ENCODE measurements at regions not wholly inside any gene's neighbourhood (a gene's known extent, or its start where the extent isn't known, plus 50 kb on each side); places are given as distances from the start of the nearest gene placed in this dataset.
"Not testable (repeated sequence)": the region's sequence is repeated elsewhere in the genome, so short reads cannot be mapped to it uniquely, and the experiment has no call there.

GRCh38 chr20:11976966-11977365 is 59.3 kb downstream of the BTBD3 start:
- no peak for DNase-seq

- no peak for DNase-seq
Observed at GRCh38 chr20:11978496-11978895, 60.8 kb downstream of the BTBD3 start.

DNA sequence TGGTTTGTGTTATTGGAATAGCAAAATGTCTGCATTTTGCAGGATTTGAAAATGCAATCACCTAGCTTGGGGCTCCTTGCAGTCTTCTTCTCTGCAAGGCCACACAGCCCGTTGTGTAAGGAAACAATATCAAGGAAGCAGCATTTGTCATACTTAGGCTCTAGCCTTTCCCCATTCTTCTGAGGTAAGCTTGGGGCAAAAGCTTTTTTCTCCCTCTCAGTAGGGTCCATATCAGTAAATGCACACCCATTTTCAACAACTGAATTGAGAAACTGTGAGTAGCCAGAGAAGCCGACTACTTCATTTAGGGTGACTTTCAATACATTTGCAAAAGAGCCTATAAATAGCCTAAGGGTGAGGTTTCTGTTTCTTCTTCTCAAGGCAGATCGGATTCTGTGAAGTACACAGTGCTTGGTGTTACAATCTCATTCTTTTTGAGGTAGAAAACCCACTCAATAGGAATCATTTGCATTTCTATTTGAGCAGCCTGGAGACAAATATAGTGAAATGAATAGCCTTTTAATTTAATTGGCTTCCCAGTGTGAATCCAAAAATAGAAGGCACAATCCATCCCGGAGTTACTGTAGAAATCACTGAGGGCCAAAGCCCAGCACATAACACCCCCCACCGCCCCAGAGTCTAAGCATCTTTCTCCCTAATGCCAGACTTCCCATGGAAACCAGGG is 61.8 kb downstream of the BTBD3 start:
- no peak for DNase-seq

- DNase-seq: no peak
Observed at GRCh38 chr20:11980263-11980662, 62.6 kb downstream of the BTBD3 start.

DNA sequence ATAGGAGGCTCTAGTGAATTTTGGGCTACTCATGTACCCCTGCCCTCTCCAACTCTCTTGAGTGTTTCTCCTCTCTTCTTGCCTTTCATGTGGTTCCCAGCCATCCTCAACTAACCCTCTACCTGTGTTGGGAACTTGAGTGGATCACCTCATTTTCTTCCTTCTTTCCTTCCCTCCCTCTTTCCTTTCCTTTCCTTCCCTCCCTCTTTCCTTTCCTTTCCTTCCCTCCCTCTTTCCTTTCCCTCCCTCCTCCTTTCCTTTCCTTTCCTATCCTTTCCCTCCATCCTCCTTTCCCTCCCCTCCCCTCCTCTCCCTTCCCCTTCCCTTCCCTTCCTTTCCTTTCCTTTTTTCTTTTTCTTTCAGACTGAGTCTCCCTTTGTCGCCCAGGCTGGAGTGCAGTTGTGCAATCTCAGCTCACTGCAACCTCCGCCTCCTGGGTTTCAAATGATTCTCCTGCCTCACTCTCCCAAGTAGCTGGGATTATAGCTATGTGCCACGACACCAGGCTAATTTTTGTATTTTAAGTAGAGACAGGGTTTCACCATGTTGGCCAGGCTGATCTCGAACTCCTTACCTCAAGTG is 63.8 kb downstream of the BTBD3 start:
- DNase-seq: no peak

GRCh38 chr20:11982289-11982954 is 64.7 kb downstream of the BTBD3 start:
- no peak for DNase-seq

- DNase-seq: no peak
Observed at GRCh38 chr20:11982955-11983470, 65.3 kb downstream of the BTBD3 start.

- no peak for DNase-seq
Observed at GRCh38 chr20:11986954-11987353, 69.3 kb downstream of the BTBD3 start.

DNA sequence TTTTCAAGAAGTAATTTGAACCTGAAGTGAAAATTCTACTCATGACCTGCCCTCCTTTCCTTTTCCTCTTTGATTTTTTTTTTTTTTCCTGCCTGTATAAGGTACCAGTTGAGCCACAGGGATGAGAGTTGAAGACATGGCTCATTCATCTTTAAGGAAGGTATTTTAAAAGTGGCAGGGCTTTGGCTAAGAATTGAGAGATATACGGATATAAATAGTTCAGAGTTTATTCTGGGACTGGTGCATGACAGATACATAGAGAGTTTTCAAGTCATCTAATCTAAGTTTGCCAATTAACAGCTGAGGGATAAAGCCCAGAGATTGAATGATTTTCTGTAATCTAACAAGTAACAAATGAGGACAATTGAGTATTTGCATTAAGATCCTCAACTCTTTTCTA is 69.8 kb downstream of the BTBD3 start:
- no peak for DNase-seq

DNA sequence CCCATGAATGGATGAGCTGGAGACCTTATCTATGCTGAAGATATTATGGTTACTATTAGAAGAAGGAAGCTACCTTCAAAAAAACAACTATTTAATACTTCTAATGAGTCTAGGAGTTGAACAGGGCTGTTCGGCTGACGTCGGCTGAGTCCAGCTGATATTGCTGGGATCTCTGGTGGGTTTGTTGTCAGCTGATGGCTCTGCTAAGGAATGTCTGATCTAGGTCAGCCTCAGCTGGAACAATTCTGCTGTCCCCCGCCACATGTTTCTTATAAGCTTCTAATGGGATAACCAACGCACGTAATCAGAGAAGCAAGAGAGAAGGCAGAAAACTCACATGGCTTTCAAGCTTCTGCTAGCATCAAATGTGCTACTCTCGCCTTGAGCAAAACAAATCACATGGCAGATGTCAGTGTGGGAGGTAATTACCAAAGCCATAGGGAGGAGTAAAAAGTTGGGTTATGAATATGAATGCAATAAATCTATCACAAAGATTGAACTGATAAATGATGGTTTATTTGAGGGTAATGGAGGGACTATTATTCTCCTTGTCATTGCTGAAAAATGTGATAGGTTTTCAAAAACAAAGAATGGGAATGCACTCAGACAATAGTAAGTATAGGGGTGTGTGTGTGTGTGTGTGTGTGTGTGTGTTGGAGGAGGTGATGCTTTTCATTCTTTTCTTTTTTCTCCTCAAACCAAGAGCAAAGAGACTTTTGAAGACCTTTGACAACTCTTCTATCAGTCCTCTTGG is 71.5 kb downstream of the BTBD3 start:
- DNase-seq: peak; percentile 24

- DNase-seq: no peak
Observed at GRCh38 chr20:11992426-11992825, 74.7 kb downstream of the BTBD3 start.

DNA sequence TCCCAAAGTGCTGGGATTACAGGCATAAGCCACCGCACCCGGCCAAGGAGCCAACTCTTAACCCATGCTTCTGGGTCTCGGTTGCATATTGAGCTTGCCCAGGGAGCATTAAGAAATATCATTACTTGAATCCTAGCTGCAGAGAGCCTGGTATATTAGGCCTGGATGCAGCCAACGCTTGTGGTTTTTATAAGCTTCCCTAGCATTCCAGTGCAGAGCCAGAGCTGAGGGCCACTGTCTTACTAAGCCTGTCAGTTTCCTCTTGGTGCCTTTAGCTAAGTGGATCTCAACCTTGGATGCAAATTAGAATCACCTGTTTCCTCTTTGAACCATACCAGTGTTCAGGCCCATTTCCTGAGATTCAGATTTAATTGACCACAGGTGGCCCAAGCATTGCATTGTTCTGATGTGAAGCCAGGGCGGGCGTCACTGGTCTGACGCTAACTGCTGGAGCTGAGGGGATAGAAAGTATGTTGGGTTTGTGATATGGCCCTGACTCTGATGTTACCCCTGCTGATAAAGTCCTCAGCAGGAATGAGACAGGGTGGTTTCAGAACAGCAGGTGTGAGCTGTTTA is 76.3 kb downstream of the BTBD3 start:
- DNase-seq: peak; percentile 60

GRCh38 chr20:11995805-11996567 is 78.3 kb downstream of the BTBD3 start:
- no peak for DNase-seq

DNA sequence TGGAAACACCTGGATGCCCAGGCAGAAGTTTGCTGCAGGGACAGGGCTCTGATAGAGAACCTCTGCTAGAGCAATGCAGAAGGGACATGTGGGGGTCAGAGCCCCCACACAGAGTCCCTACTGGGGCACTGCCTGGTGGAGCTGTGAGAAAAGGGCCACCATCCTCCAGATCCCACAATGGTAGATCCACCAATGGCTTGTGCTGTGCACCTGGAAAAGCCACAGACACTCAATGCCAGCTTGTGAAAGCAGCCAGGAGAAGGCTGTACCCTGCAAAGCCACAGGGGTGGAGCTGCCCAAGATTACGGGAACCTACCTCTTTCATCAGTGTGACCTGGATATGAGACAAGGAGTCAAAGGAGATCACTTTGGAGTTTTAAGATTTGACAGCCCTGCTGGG is 87.1 kb downstream of the BTBD3 start:
- DNase-seq: not testable (repeated sequence)

DNA sequence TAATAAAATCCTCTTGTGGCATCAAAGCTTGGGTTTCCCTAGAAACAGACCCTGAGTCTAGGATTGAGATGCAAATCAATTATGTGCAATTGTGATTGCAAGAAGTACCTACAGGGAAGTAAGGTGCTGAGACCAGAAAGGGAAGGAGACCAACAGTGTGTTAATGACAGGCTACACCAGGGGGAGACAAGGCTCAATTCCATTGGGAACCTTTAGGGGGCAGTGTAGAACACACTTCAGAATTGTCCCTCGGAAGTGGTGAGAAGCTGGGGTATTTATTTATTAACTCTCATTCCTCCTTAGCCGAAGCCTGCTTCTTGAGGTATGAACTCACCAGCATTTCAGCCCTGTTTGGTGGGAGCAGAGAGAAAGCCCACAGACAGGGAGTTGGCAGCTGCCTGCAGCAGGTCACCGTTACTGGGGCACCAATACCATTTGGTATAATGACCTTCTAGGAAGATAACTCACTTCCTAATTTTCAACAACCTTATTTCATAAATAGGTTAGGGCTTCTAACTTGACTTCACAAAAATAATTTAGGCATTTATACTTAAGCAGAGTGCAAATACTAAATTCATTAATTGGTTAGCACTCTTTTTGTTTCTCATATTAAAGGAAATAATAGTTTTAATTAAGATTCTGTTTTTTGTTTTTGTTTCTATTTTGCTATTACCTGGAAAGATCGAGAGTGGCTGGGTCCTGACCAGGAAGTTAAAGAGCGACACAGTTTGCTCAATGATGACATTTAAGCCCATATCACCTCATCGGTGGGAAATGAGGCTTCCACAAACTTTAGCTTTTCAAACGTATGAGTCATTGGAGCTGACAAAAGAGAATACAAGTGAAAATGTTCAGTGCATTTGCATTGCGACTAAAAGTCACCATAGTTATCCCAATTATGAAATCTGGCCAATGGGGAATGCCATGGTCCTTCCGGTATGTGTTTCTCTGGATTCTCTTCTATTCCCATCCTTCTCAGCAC is 94.8 kb downstream of the BTBD3 start:
- peak; percentile 38 for DNase-seq

GRCh38 chr20:12014276-12014675 is 96.6 kb downstream of the BTBD3 start:
- DNase-seq: no peak

- DNase-seq: no peak
Observed at GRCh38 chr20:12014736-12015135, 97.0 kb downstream of the BTBD3 start.

GRCh38 chr20:12016291-12016690 is 98.6 kb downstream of the BTBD3 start:
- no peak for DNase-seq

GRCh38 chr20:12019715-12020114 is 102.0 kb downstream of the BTBD3 start:
- no peak for DNase-seq

- no peak for DNase-seq
Observed at GRCh38 chr20:12020846-12021245, 103.2 kb downstream of the BTBD3 start.

GRCh38 chr20:12022126-12022525 is 104.4 kb downstream of the BTBD3 start:
- DNase-seq: no peak

Measured in eye (tissue), 1 donor.